SK-N-SH treated with all-trans-retinoic acid at 6 μM for 48 hours (cell line): ENCODE measurements at regions not wholly inside any gene's neighbourhood (a gene's known extent, or its start where the extent isn't known, plus 50 kb on each side); places are given as distances from the start of the nearest gene placed in this dataset.

Experiments
- CSRNP3 ChIP-seq: fragments of 250-450 bp; sonication (Bioruptor Pico); IDR thresholded peaks from 2 replicates; pipeline ENCODE4 v1.5.1; 2021; ENCODE audit warnings: mild to moderate bottlenecking, moderate library complexity
- RARB ChIP-seq: fragments of 250-450 bp; sonication (Bioruptor Pico); IDR thresholded peaks from 2 replicates; pipeline ENCODE4 v1.8.0; 2021; ENCODE audit warnings: mild to moderate bottlenecking, moderate library complexity
- TCF4 ChIP-seq: fragments of 250-450 bp; sonication (Bioruptor Pico); IDR thresholded peaks from 2 replicates; pipeline ENCODE4 v1.8.0; 2021; ENCODE audit warnings: mild to moderate bottlenecking, moderate library complexity, borderline replicate concordance
- TOX ChIP-seq: fragments of 250-450 bp; sonication (Bioruptor Pico); IDR thresholded peaks from 2 replicates; pipeline ENCODE4 v1.8.0; 2021; ENCODE audit warnings: mild to moderate bottlenecking, moderate library complexity, borderline replicate concordance
- ZC3H10 ChIP-seq: fragments of 250-450 bp; sonication (Bioruptor Pico); IDR thresholded peaks from 2 replicates; pipeline ENCODE4 v1.5.1; 2021; ENCODE audit warnings: mild to moderate bottlenecking, moderate library complexity
- ZNF565 ChIP-seq: fragments of 450-650 bp; formaldehyde crosslinking; conservative IDR thresholded peaks from 2 replicates; pipeline ENCODE4 v1.5.0; 2020; ENCODE audit warnings: low read depth, mild to moderate bottlenecking, moderate library complexity
- TF ChIP-seq, protein P1 (sequence below): fragments of 250-450 bp; sonication (Bioruptor Pico); IDR thresholded peaks from 2 replicates; pipeline ENCODE4 v1.5.1; 2020; ENCODE audit warnings: low read depth, mild to moderate bottlenecking, moderate library complexity
- TF ChIP-seq, protein P2 (sequence below): fragments of 250-450 bp; sonication (Bioruptor Pico); IDR thresholded peaks from 2 replicates; pipeline ENCODE4 v1.8.0; 2021; ENCODE audit warnings: low read depth, mild to moderate bottlenecking, moderate library complexity, borderline replicate concordance

DNA sequence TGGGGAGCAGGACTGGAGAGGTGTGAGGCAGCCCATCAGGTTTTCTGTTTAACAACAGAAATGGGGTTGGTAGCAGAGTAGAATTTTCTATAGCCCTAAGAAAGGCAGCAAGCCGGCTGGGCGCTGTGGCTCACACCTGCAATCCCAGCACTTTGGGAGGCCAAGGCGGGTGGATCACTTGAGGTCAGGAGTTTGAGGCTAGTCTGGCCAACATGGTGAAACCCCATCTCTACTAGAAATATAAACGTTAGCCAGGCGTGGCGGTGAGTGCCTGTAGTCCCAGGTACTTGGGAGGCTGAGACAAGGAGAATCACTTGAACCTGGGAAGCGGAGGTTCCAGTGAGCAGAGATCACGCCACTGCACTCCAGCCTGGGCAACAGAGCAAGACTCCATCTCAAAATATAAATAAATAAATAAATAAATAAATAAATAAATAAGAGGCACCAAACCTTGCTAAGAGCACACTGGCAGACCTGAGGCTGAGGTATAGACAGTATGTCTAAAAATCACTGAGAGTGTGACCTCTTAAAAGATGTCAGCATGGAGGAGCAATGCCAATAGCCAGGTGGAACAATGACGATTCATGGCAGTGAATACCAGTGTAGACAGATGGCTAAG, 115.6 kb downstream of the SLC38A4 start:
- TF ChIP-seq, protein P1, sequence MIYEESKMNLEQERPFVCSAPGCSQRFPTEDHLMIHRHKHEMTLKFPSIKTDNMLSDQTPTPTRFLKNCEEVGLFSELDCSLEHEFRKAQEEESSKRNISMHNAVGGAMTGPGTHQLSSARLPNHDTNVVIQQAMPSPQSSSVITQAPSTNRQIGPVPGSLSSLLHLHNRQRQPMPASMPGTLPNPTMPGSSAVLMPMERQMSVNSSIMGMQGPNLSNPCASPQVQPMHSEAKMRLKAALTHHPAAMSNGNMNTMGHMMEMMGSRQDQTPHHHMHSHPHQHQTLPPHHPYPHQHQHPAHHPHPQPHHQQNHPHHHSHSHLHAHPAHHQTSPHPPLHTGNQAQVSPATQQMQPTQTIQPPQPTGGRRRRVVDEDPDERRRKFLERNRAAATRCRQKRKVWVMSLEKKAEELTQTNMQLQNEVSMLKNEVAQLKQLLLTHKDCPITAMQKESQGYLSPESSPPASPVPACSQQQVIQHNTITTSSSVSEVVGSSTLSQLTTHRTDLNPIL (CRISPR knock-in tag): no peak
- TF ChIP-seq ZNF565 (CRISPR knock-in tag) (no peak), ZC3H10 (CRISPR knock-in tag) (no peak), TOX (CRISPR knock-in tag) (no peak), TCF4 (CRISPR knock-in tag) (no peak), CSRNP3 (CRISPR knock-in tag) (no peak), RARB (no peak)
- TF ChIP-seq, protein P2, sequence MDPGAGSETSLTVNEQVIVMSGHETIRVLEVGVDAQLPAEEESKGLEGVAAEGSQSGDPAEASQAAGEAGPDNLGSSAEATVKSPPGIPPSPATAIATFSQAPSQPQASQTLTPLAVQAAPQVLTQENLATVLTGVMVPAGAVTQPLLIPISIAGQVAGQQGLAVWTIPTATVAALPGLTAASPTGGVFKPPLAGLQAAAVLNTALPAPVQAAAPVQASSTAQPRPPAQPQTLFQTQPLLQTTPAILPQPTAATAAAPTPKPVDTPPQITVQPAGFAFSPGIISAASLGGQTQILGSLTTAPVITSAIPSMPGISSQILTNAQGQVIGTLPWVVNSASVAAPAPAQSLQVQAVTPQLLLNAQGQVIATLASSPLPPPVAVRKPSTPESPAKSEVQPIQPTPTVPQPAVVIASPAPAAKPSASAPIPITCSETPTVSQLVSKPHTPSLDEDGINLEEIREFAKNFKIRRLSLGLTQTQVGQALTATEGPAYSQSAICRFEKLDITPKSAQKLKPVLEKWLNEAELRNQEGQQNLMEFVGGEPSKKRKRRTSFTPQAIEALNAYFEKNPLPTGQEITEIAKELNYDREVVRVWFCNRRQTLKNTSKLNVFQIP (CRISPR knock-in tag): no peak
